GM18519 (cell line): ENCODE measurements at regions not wholly inside any gene's neighbourhood (a gene's known extent, or its start where the extent isn't known, plus 50 kb on each side); places are given as distances from the start of the nearest gene placed in this dataset.
"Not testable (repeated sequence)": the region's sequence is repeated elsewhere in the genome, so short reads cannot be mapped to it uniquely, and the experiment has no call there.

Experiments
- ATAC-seq: cut with Tn5 transposase; IDR thresholded peaks from one replicate; pipeline ENCODE4 v1.9.1; 2021; ENCODE audit warnings: mild to moderate bottlenecking, moderate library complexity; ENCODE audit not compliant: unreplicated experiment, low FRiP score

- ATAC-seq: no peak
Measured at GRCh38 chr18:22067109-22067508, 102.3 kb upstream of the GATA6 start.

GRCh38 chr18:22067682-22068081 lies 101.7 kb upstream of the GATA6 start:
- ATAC-seq: no peak

- not testable (repeated sequence) for ATAC-seq
Measured at GRCh38 chr18:22068784-22069183, 100.6 kb upstream of the GATA6 start.

GRCh38 chr18:22069916-22070315 lies 99.5 kb upstream of the GATA6 start:
- ATAC-seq: no peak

- no peak for ATAC-seq
Measured at GRCh38 chr18:22073411-22073810, 96.0 kb upstream of the GATA6 start.

- ATAC-seq: no peak
Measured at GRCh38 chr18:22074282-22075070, 94.9 kb upstream of the GATA6 start.

- no peak for ATAC-seq
Measured at GRCh38 chr18:22080035-22080434, 89.4 kb upstream of the GATA6 start.

- ATAC-seq: no peak
Measured at GRCh38 chr18:22082408-22082807, 87.0 kb upstream of the GATA6 start.

GRCh38 chr18:22084547-22084946 lies 84.8 kb upstream of the GATA6 start:
- no peak for ATAC-seq

GRCh38 chr18:22086973-22087372 lies 82.4 kb upstream of the GATA6 start:
- ATAC-seq: no peak

- ATAC-seq: no peak
Measured at GRCh38 chr18:22088029-22088428, 81.4 kb upstream of the GATA6 start.

GRCh38 chr18:22088996-22089640 lies 80.3 kb upstream of the GATA6 start:
- ATAC-seq: no peak

GRCh38 chr18:22091341-22091740 lies 78.0 kb upstream of the GATA6 start:
- ATAC-seq: no peak

GRCh38 chr18:22093731-22094357 lies 75.5 kb upstream of the GATA6 start:
- no peak for ATAC-seq

GRCh38 chr18:22094358-22094734 lies 75.0 kb upstream of the GATA6 start:
- ATAC-seq: no peak

- ATAC-seq: no peak
Measured at GRCh38 chr18:22098563-22098989, 70.8 kb upstream of the GATA6 start.

- no peak for ATAC-seq
Measured at GRCh38 chr18:22099925-22100324, 69.5 kb upstream of the GATA6 start.

GRCh38 chr18:22101731-22102130 lies 67.7 kb upstream of the GATA6 start:
- ATAC-seq: no peak

- no peak for ATAC-seq
Measured at GRCh38 chr18:22102953-22103646, 66.3 kb upstream of the GATA6 start.

- no peak for ATAC-seq
Measured at GRCh38 chr18:22103647-22104031, 65.8 kb upstream of the GATA6 start.
